ENCODE measurements at regions not wholly inside any gene's neighbourhood (a gene's known extent, or its start where the extent isn't known, plus 50 kb on each side); places are given as distances from the start of the nearest gene placed in this dataset.

- Histone ChIP-seq H3K36me3 (replicated peaks; ENCODE audit: low read depth, low read length) (no peaks in the 10 kb centered on the region), H3K4me2 (ENCODE audit: low read length) (no peak overlapping the region), H3K9me3 (ENCODE audit: insufficient read depth, low read length) (no peaks in the 10 kb centered on the region), H3K27me3 (ENCODE audit: low read depth, low read length) (no peaks in the 10 kb centered on the region; the same call in 1 of the 2 replicates), H3K79me2 (ENCODE audit: low read length) (no peaks in the 10 kb centered on the region), H2AFZ (ENCODE audit: low read depth, low read length) (no peak overlapping the region), H4K20me1 (ENCODE audit: insufficient read depth, low read length) (no peaks in the 10 kb centered on the region), H3K4me1 (ENCODE audit: low read length) (no peaks in the 10 kb centered on the region), H3K9ac (ENCODE audit: low read length) (no peak overlapping the region), H3K27ac (ENCODE audit: low read length) (no peak overlapping the region), H3K4me3 (ENCODE audit: low read length) (no peak overlapping the region)
- no peak for TF ChIP-seq CTCF (IDR thresholded peaks at IDR 0.05; ENCODE audit: low read depth, low read length)
- TF ChIP-seq EZH2phosphoT487 (IDR thresholded peaks at IDR 0.05; ENCODE audit: low read depth) = no peak
These were observed 463.5 kb upstream of the TRIB2 start for GRCh38 chr2:12253167-12253778.

DNA sequence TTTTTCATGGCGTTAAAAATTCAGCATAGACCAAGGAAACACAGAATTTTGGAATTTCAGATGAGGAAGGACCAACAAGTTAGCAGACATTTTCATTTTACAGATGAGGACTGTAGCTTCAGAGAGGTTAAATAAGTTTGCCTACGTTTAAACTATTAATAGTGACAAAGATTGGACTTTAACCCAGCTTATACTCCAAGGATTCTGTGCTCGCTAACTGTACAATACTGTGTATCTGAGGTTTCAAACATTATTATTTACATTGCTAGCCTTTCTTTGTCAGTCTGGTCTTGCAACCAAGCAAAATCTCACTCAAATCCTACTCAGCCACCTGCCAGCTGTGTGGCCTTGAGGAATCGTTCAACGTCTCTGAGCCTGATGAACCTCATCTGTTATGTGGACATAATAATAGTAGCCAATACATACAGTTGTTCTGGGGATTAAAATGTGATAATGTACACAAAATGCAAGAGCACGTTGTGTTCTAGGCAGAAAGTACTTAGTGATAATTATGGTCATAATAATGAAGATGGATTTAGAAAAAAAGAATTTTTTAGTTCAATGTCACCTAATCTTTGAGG is 462.4 kb upstream of the TRIB2 start:
- H3K79me2 ChIP-seq (ENCODE audit: low read length) = no peaks in the 10 kb centered on the region
- no peak overlapping the region for H3K27ac ChIP-seq (ENCODE audit: low read length)
- no peak overlapping the region for H3K9ac ChIP-seq (ENCODE audit: low read length)
- no peaks in the 10 kb centered on the region for H3K4me1 ChIP-seq (ENCODE audit: low read length)
- H3K27me3 ChIP-seq (ENCODE audit: low read depth, low read length) = no peaks in the 10 kb centered on the region; the same call in 1 of the 2 replicates
- H3K36me3 ChIP-seq (replicated peaks; ENCODE audit: low read depth, low read length) = no peaks in the 10 kb centered on the region
- no peak overlapping the region for H3K4me2 ChIP-seq (ENCODE audit: low read length)
- no peak overlapping the region for H2AFZ ChIP-seq (ENCODE audit: low read depth, low read length)
- no peaks in the 10 kb centered on the region for H3K9me3 ChIP-seq (ENCODE audit: insufficient read depth, low read length)
- TF ChIP-seq CTCF (IDR thresholded peaks at IDR 0.05; ENCODE audit: low read depth, low read length) (no peak), EZH2phosphoT487 (IDR thresholded peaks at IDR 0.05; ENCODE audit: low read depth) (no peak)
- H3K4me3 ChIP-seq (ENCODE audit: low read length) = no peak overlapping the region
- H4K20me1 ChIP-seq (ENCODE audit: insufficient read depth, low read length) = no peaks in the 10 kb centered on the region

DNA sequence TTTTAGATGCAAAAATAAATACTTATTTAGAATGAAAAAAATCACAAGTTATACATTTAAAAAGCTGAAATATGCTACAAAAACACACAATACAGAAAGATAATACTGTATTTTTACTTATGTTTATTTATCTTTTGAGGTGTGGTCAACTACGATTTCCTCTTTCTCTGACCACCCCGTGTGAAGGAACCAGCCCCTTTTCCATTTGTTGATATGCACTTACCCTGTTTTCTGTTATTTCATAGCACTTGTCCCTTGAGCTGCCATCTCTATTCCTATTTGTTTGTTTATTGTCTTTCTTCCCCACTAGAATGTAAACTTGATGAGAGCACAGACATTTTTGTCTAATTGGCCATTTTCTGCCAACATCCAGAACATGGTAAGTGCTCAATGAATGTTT is 460.5 kb upstream of the TRIB2 start:
- Histone ChIP-seq H3K4me1 (ENCODE audit: low read length) (no peaks in the 10 kb centered on the region), H4K20me1 (ENCODE audit: insufficient read depth, low read length) (no peaks in the 10 kb centered on the region), H3K9me3 (ENCODE audit: insufficient read depth, low read length) (no peaks in the 10 kb centered on the region), H3K4me2 (ENCODE audit: low read length) (no peak overlapping the region), H3K27me3 (ENCODE audit: low read depth, low read length) (no peaks in the 10 kb centered on the region; the same call in 1 of the 2 replicates), H3K36me3 (replicated peaks; ENCODE audit: low read depth, low read length) (no peaks in the 10 kb centered on the region), H3K79me2 (ENCODE audit: low read length) (no peaks in the 10 kb centered on the region), H3K4me3 (ENCODE audit: low read length) (no peak overlapping the region), H3K9ac (ENCODE audit: low read length) (no peak overlapping the region), H3K27ac (ENCODE audit: low read length) (no peak overlapping the region), H2AFZ (ENCODE audit: low read depth, low read length) (no peak overlapping the region)
- TF ChIP-seq CTCF (IDR thresholded peaks at IDR 0.05; ENCODE audit: low read depth, low read length) (no peak), EZH2phosphoT487 (IDR thresholded peaks at IDR 0.05; ENCODE audit: low read depth) (no peak)

DNA sequence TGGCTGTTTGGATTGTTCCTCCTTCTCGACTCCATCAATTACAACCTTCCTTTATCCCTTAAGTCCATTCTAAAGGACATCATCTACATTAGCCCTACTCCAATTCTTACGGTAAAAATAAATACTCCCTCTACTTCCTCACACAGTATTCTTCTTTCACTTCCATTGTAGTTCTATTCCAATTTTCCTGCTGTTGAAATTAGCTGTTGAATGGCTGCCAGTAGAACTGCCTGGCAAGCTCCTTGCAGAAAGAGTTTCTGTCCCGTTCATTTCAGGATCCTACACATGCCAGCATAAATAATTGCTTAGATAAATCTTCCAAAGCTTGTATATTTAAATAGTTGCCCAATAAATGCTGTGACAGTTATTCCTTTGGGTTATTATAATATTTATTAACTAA is 459.3 kb upstream of the TRIB2 start:
- Histone ChIP-seq H3K4me3 (ENCODE audit: low read length) (no peak overlapping the region), H3K27me3 (ENCODE audit: low read depth, low read length) (no peaks in the 10 kb centered on the region; the same call in 1 of the 2 replicates), H3K79me2 (ENCODE audit: low read length) (no peaks in the 10 kb centered on the region), H3K4me1 (ENCODE audit: low read length) (no peaks in the 10 kb centered on the region), H3K4me2 (ENCODE audit: low read length) (no peak overlapping the region), H2AFZ (ENCODE audit: low read depth, low read length) (no peak overlapping the region), H3K36me3 (replicated peaks; ENCODE audit: low read depth, low read length) (no peaks in the 10 kb centered on the region), H3K27ac (ENCODE audit: low read length) (no peak overlapping the region), H3K9ac (ENCODE audit: low read length) (no peak overlapping the region), H4K20me1 (ENCODE audit: insufficient read depth, low read length) (no peaks in the 10 kb centered on the region), H3K9me3 (ENCODE audit: insufficient read depth, low read length) (no peaks in the 10 kb centered on the region)
- no peak for TF ChIP-seq CTCF (IDR thresholded peaks at IDR 0.05; ENCODE audit: low read depth, low read length)
- TF ChIP-seq EZH2phosphoT487 (IDR thresholded peaks at IDR 0.05; ENCODE audit: low read depth) = no peak
